Spleen (tissue), 7 donors: ENCODE measurements at regions not wholly inside any gene's neighbourhood (a gene's known extent, or its start where the extent isn't known, plus 50 kb on each side); places are given as distances from the start of the nearest gene placed in this dataset.

Experiments
- POLR2A ChIP-seq, 3 donors: fragments of 450-650 bp; IDR thresholded peaks; one replicate each; pipeline ENCODE4 v1.5.1; 2017; ENCODE audit warnings: antibody characterized with exemption in 3 of 3, mild to moderate bottlenecking in 1 of 3
- POLR2AphosphoS5 ChIP-seq, 3 donors: sonication (generic); formaldehyde crosslinking; IDR thresholded peaks; one replicate each; pipeline ENCODE4 v1.5.1; 2017; ENCODE audit warnings: antibody characterized with exemption in 3 of 3
- TF ChIP-seq, protein P1 (sequence below), 11 experiments: fragments of 200-600 bp in 7 of 11; fragments of 450-650 bp in 4 of 11; sonication (generic) in 4 of 11; IDR thresholded peaks in 8 of 11; conservative IDR thresholded peaks in 3 of 11; 1 replicate in 7 of 11; 2 replicates in 4 of 11; pipeline versions ENCODE4 v1.4.0 to v1.8.0; 2016 to 2021; ENCODE audit warnings: antibody characterized with exemption in 11 of 11, inconsistent platforms in 4 of 11, mild to moderate bottlenecking in 1 of 11
- donor health status: DM: no; HTN: no; CAD: no; lungs with moderate emphysema.
- donor health status: DM: no; HTN: no; CAD: no.
- donor health status: DM: no; HTN: no; CAD: no.

DNA sequence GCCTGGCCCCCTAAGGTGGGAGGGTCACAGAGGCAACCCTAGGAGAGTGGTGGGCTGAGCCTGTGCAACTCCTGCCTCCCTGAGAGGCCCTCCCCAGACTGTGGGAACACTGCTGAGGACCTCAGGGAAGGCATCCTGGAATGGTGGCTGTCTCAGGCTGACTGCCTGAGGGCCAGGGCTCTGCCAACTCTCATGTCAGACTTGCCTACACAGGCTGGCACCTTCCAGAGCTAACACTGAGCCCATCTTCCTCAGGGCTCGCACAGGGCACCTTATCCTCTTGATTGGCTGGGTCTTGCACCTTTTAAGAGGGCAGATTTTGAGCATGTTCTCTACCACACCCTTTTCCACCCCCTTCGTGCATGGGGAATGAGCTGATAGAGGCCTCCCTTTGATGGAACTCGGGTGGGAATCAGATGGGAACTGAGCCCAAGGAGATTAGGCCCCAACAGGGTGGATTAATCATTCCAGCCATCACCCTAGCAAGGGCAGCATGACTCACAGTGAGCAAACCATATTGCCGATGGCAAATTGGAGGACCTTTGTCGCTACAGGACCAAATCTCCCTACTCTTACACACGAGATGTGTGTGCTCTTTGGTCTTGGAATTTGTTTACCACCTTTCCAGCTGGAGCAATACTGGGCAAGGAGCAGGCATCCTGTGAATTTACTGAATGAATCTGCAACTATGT lies 702.8 kb downstream of the VRK1 start:
- TF ChIP-seq, protein P1, sequence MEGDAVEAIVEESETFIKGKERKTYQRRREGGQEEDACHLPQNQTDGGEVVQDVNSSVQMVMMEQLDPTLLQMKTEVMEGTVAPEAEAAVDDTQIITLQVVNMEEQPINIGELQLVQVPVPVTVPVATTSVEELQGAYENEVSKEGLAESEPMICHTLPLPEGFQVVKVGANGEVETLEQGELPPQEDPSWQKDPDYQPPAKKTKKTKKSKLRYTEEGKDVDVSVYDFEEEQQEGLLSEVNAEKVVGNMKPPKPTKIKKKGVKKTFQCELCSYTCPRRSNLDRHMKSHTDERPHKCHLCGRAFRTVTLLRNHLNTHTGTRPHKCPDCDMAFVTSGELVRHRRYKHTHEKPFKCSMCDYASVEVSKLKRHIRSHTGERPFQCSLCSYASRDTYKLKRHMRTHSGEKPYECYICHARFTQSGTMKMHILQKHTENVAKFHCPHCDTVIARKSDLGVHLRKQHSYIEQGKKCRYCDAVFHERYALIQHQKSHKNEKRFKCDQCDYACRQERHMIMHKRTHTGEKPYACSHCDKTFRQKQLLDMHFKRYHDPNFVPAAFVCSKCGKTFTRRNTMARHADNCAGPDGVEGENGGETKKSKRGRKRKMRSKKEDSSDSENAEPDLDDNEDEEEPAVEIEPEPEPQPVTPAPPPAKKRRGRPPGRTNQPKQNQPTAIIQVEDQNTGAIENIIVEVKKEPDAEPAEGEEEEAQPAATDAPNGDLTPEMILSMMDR (IDR thresholded peaks at IDR 0.05 in 8 of 11, conservative IDR thresholded peaks at IDR 0.05 in 3 of 11), result no peak
- TF ChIP-seq POLR2AphosphoS5 (IDR thresholded peaks at IDR 0.05) (no peak), POLR2A (IDR thresholded peaks at IDR 0.05) (no peak)
